GM12878 (cell line): ENCODE measurements at regions not wholly inside any gene's neighbourhood (a gene's known extent, or its start where the extent isn't known, plus 50 kb on each side); places are given as distances from the start of the nearest gene placed in this dataset.

ENCODE experiments used
- ATAC-seq: fragments of 200-7000 bp; cut with Tn5 transposase; 3 replicates; pipeline ENCODE4 v1.9.1; 2020; ENCODE audit warnings: mild to moderate bottlenecking, moderate library complexity
- BruUV-seq: library from RNA; stranded (reverse); fragments of 400-500 nt; replicated peaks from 2 replicates; lab custom pipeline; 2021; lab: Mats Ljungman, UMichigan
- CTCF ChIA-PET: fragments of 300-600 bp; sonication (Branson Sonifier 250); formaldehyde crosslinking; extraction: SDS; loops from one replicate; lab custom pipeline; 2021; ENCODE audit warnings: inconsistent platforms; lab: Yijun Ruan, JAX
- POLR2A ChIA-PET: fragments of 350-600 bp; formaldehyde crosslinking; extraction: SDS; loops from one replicate; lab custom pipeline; 2021; ENCODE audit warnings: inconsistent platforms; lab: Charles Lee
- RAD21 ChIA-PET: fragments of 300-600 bp; sonication (Branson Sonifier 250); formaldehyde crosslinking; loops from one replicate; lab custom pipeline; 2023; ENCODE audit warnings: antibody characterized with exemption; ENCODE audit not compliant: unreplicated experiment; lab: Charles Lee
- SMC1A ChIA-PET: fragments of 300-600 bp; sonication (Branson Sonifier 250); formaldehyde crosslinking; loops from one replicate; lab custom pipeline; 2023; ENCODE audit not compliant: unreplicated experiment, uncharacterized antibody; lab: Charles Lee
- DNase-seq: peaks from one replicate; pipeline ENCODE4 v3.0.0-alpha.2; 2011; ENCODE audit warnings: low read depth, low spot score
- FAIRE-seq: peaks from 3 replicates; lab custom pipeline; 2011; peaks lifted over from hg19 to GRCh38; lab: Jason Lieb, UNC
- H2AFZ ChIP-seq: 2 replicates; pipeline ENCODE4 v1.6.0; 2011; ENCODE audit warnings: low read depth, low read length, control low read depth; ENCODE audit not compliant: control insufficient read depth
- H3K27ac ChIP-seq: 2 replicates; pipeline ENCODE4 v1.5.1; 2011; ENCODE audit warnings: control low read depth; ENCODE audit not compliant: control insufficient read depth, insufficient read depth
- H3K27me3 ChIP-seq, 2 experiments: replicated peaks in 1 of 2; 2 replicates each; pipeline versions ENCODE4 v1.6.0 to v1.6.1; 2011; ENCODE audit warnings: low read length in 1 of 2; ENCODE audit not compliant: control insufficient read depth in 2 of 2, insufficient read depth in 2 of 2
- H3K36me3 ChIP-seq, 2 experiments: 2 replicates each; pipeline ENCODE4 v1.5.1; 2011; ENCODE audit warnings: low read length in 1 of 2; ENCODE audit not compliant: control insufficient read depth in 2 of 2, insufficient read depth in 2 of 2
- H3K4me1 ChIP-seq: 2 replicates; pipeline ENCODE4 v1.6.1; 2011; ENCODE audit warnings: mild to moderate bottlenecking, low read length, moderate library complexity, mixed read lengths; ENCODE audit not compliant: control insufficient read depth, insufficient read depth
- H3K4me2 ChIP-seq: 2 replicates; pipeline ENCODE4 v1.6.0; 2011; ENCODE audit warnings: control low read depth; ENCODE audit not compliant: control insufficient read depth, insufficient read depth
- H3K4me3 ChIP-seq: fragments of 200-600 bp; sonication (generic); 2 replicates; pipeline ENCODE4 v1.5.1; 2016
- H3K79me2 ChIP-seq: 2 replicates; pipeline ENCODE4 v1.6.0; 2011; ENCODE audit warnings: low read length; ENCODE audit not compliant: control insufficient read depth, insufficient read depth
- H3K9ac ChIP-seq: 2 replicates; pipeline ENCODE4 v1.8.0; 2011; ENCODE audit warnings: low read length, control low read depth, mixed read lengths; ENCODE audit not compliant: control insufficient read depth, insufficient read depth
- H3K9me3 ChIP-seq: replicated peaks from 3 replicates; pipeline ENCODE4 v1.5.1; 2011; ENCODE audit warnings: mild to moderate bottlenecking, low read length; ENCODE audit not compliant: control insufficient read depth, insufficient read depth
- H4K20me1 ChIP-seq: 2 replicates; pipeline ENCODE4 v1.6.0; 2011; ENCODE audit not compliant: control insufficient read depth, insufficient read depth
- BMI1 ChIP-seq: fragments of 450-650 bp; IDR thresholded peaks from 2 replicates; pipeline ENCODE4 v1.6.1; 2016; ENCODE audit warnings: mild to moderate bottlenecking, moderate library complexity, borderline replicate concordance
- CHD4 ChIP-seq: fragments of 200-600 bp; sonication (generic); IDR thresholded peaks from 2 replicates; pipeline ENCODE4 v1.6.1; 2016; ENCODE audit warnings: mild to moderate bottlenecking
- JUNB ChIP-seq: IDR thresholded peaks from 2 replicates; pipeline ENCODE4 v1.6.1; 2016; ENCODE audit warnings: antibody characterized with exemption, mild to moderate bottlenecking
- MYC ChIP-seq: IDR thresholded peaks from 2 replicates; pipeline ENCODE4 v1.6.1; 2011; ENCODE audit warnings: mild to moderate bottlenecking, low read length, moderate library complexity, inconsistent platforms; ENCODE audit not compliant: insufficient read depth, insufficient replicate concordance, insufficient read length, severe bottlenecking
- NBN ChIP-seq: fragments of 450-650 bp; IDR thresholded peaks from 2 replicates; pipeline ENCODE4 v1.6.1; 2016
- NFXL1 ChIP-seq: fragments of 450-650 bp; IDR thresholded peaks from 2 replicates; pipeline ENCODE4 v1.6.1; 2017; ENCODE audit warnings: antibody characterized with exemption, mild to moderate bottlenecking, borderline replicate concordance
- POLR2A ChIP-seq: IDR thresholded peaks from 2 replicates; pipeline ENCODE4 v1.6.1; 2011; ENCODE audit warnings: low read depth, mild to moderate bottlenecking, low read length
- RAD51 ChIP-seq: fragments of 450-650 bp; IDR thresholded peaks from 2 replicates; pipeline ENCODE4 v1.6.1; 2016; ENCODE audit warnings: moderate library complexity, mild to moderate bottlenecking, inconsistent platforms
- RELA ChIP-seq: fragments of 450-650 bp; IDR thresholded peaks from 2 replicates; pipeline ENCODE4 v1.8.0; 2014; ENCODE audit warnings: borderline replicate concordance; ENCODE audit not compliant: partially characterized antibody
- SIX5 ChIP-seq: IDR thresholded peaks from 2 replicates; pipeline ENCODE4 v1.6.1; 2011; ENCODE audit warnings: mild to moderate bottlenecking, low read depth, low read length, moderate library complexity; ENCODE audit not compliant: severe bottlenecking
- SRF ChIP-seq, 2 experiments: IDR thresholded peaks; 2 replicates each; pipeline ENCODE4 v1.6.1; 2011; ENCODE audit warnings: low read depth in 2 of 2, low read length in 2 of 2, mild to moderate bottlenecking in 1 of 2, moderate library complexity in 1 of 2
- TBL1XR1 ChIP-seq: IDR thresholded peaks from 2 replicates; pipeline ENCODE4 v1.6.1; 2012; ENCODE audit warnings: low read depth, low read length, improper control_type of control experiment
- ZNF384 ChIP-seq: IDR thresholded peaks from 2 replicates; pipeline ENCODE4 v1.6.1; 2012; ENCODE audit warnings: low read depth, mild to moderate bottlenecking, low read length, improper control_type of control experiment, borderline replicate concordance
- WGBS: methylation state at CpG from one replicate; pipeline ENCODE4 v1.1.6; 2016; ENCODE audit warnings: low lambda C conversion rate; ENCODE audit not compliant: insufficient replicate concordance, insufficient coverage; ENCODE audit errors: missing lambda C conversion rate; 5-methylcytosine and 5-hydroxymethylcytosine counted together
- in situ Hi-C: fragments of 300-500 bp; cut with MboI; formaldehyde crosslinking; loops from 9 replicates; pipeline ENCODE4 v1.14.3; 2018; ENCODE audit warnings: mixed read lengths
- intact Hi-C: fragments of 100-400 bp; cut with micrococcal nuclease; formaldehyde crosslinking; loops from one replicate; pipeline ENCODE4 v1.14.2; 2022; ENCODE audit not compliant: unreplicated experiment
- TF ChIP-seq, protein P1 (sequence below): IDR thresholded peaks from 2 replicates; pipeline ENCODE4 v1.6.1; 2012; ENCODE audit warnings: low read depth, low read length, improper control_type of control experiment
- TF ChIP-seq, protein P2 (sequence below): fragments of 450-650 bp; formaldehyde crosslinking; IDR thresholded peaks from 2 replicates; pipeline ENCODE4 v1.4.0; 2020; ENCODE audit warnings: mild to moderate bottlenecking, moderate library complexity

DNA sequence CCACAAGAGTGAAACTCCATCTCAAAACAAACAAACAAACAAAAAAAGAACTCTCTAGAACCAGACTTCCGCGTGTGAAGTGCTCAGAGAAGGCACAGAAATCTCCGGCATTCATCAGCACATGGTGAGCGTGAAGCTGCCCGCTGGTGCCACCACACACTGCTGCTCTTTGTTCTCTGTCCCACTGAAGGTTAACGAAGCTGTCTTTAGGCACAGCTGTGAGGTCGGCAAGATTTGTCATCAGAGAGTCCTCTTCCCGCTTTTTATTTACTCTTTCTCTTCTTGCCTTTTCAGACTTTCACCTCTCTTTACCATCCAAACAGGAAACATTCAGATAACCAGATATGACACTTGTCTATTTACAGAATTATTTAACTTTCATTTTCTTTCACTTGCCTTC is 115.2 kb upstream of the ARGLU1 start:
- Histone ChIP-seq H3K79me2 (no peaks in the 10 kb centered on the region), H3K4me3 (no peak overlapping the region), H3K27me3 (no peaks in the 10 kb centered on the region; a peak in 1 of 4 replicates), H3K27ac (no peak overlapping the region), H3K9me3 (no peaks in the 10 kb centered on the region), H3K36me3 (no peaks in the 10 kb centered on the region), H3K4me2 (no peak overlapping the region), H3K4me1 (no peaks in the 10 kb centered on the region), H4K20me1 (no peaks in the 10 kb centered on the region), H3K9ac (no peak overlapping the region), H2AFZ (no peak overlapping the region)
- ChIA-PET SMC1A (no interaction called here), CTCF (no interaction called here), RAD21 (no interaction called here), POLR2A (no interaction called here)
- TF ChIP-seq, protein P1, sequence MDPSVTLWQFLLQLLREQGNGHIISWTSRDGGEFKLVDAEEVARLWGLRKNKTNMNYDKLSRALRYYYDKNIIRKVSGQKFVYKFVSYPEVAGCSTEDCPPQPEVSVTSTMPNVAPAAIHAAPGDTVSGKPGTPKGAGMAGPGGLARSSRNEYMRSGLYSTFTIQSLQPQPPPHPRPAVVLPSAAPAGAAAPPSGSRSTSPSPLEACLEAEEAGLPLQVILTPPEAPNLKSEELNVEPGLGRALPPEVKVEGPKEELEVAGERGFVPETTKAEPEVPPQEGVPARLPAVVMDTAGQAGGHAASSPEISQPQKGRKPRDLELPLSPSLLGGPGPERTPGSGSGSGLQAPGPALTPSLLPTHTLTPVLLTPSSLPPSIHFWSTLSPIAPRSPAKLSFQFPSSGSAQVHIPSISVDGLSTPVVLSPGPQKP = no peak
- TF ChIP-seq RAD51 = no peak
- no peak for TF ChIP-seq MYC
- TF ChIP-seq JUNB = no peak
- no peak for TF ChIP-seq RELA
- no peak for TF ChIP-seq NFXL1
- no peak for TF ChIP-seq NBN
- TF ChIP-seq BMI1 = no peak
- TF ChIP-seq POLR2A = no peak
- FAIRE-seq (no peak), ATAC-seq (no peak), DNase-seq (no peak)
- intact Hi-C loops = no loop called here
- BruUV-seq = no TSS peak
- WGBS = 43% methylated on average over 8 of the region's 8 CpGs
- in situ Hi-C loops = no loop called here

DNA sequence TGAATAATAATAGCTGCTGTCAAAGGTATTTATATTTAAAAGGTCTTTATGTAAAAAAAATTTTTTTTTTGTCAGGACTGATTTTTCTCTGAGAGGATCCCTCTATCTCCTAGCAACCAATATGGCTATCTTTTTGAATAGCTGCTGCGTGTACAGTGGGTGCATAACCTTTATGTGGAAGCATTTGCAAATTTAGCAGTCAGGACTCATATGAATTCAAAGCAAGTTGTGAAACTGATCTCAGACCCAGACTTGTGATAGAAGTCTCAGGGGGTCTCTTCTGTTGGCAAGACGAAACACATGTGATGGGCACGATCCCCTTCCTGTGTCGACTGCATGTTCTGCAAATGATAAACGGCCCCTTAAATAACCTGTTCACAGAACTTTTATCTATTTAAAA is 114.1 kb upstream of the ARGLU1 start:
- RAD21 ChIA-PET = no interaction called here
- 0% methylated on average over 5 of the region's 5 CpGs for WGBS
- no TSS peak for BruUV-seq

More for the DNA sequence above, 114.1 kb upstream of the ARGLU1 start:
- no peaks in the 10 kb centered on the region for H3K4me1 ChIP-seq
- intact Hi-C loops = no loop called here
- H3K36me3 ChIP-seq = no peaks in the 10 kb centered on the region
- no peaks in the 10 kb centered on the region for H3K79me2 ChIP-seq
- H3K9ac ChIP-seq = no peak overlapping the region
- no peak overlapping the region for H2AFZ ChIP-seq
- DNase-seq (no peak), ATAC-seq (no peak), FAIRE-seq (no peak)
- CTCF ChIA-PET = no interaction called here
- H3K9me3 ChIP-seq = no peaks in the 10 kb centered on the region
- TF ChIP-seq TBL1XR1 (no peak), SIX5 (no peak), SRF (IDR thresholded peaks at IDR 0.05; ENCODE audit: low read depth in 2 of 2, low read length in 2 of 2) (no peak), CHD4 (no peak), ZNF384 (no peak)
- TF ChIP-seq, protein P2, sequence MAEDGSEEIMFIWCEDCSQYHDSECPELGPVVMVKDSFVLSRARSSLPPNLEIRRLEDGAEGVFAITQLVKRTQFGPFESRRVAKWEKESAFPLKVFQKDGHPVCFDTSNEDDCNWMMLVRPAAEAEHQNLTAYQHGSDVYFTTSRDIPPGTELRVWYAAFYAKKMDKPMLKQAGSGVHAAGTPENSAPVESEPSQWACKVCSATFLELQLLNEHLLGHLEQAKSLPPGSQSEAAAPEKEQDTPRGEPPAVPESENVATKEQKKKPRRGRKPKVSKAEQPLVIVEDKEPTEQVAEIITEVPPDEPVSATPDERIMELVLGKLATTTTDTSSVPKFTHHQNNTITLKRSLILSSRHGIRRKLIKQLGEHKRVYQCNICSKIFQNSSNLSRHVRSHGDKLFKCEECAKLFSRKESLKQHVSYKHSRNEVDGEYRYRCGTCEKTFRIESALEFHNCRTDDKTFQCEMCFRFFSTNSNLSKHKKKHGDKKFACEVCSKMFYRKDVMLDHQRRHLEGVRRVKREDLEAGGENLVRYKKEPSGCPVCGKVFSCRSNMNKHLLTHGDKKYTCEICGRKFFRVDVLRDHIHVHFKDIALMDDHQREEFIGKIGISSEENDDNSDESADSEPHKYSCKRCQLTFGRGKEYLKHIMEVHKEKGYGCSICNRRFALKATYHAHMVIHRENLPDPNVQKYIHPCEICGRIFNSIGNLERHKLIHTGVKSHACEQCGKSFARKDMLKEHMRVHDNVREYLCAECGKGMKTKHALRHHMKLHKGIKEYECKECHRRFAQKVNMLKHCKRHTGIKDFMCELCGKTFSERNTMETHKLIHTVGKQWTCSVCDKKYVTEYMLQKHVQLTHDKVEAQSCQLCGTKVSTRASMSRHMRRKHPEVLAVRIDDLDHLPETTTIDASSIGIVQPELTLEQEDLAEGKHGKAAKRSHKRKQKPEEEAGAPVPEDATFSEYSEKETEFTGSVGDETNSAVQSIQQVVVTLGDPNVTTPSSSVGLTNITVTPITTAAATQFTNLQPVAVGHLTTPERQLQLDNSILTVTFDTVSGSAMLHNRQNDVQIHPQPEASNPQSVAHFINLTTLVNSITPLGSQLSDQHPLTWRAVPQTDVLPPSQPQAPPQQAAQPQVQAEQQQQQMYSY = no peak
- SMC1A ChIA-PET = interaction anchor here (1.0 kb wide), 1 partner anchor 230 kb away, joined by 3 read pairs; no protein-coding TSS in a partner anchor
- no peak overlapping the region for H3K27ac ChIP-seq
- H4K20me1 ChIP-seq = no peaks in the 10 kb centered on the region
- H3K4me2 ChIP-seq = no peak overlapping the region
- in situ Hi-C loops = no loop called here
- no peak overlapping the region for H3K4me3 ChIP-seq
- POLR2A ChIA-PET = no interaction called here
- no peaks in the 10 kb centered on the region; a peak in 1 of 4 replicates for H3K27me3 ChIP-seq
